GM12873 (cell line): ENCODE measurements at regions not wholly inside any gene's neighbourhood (a gene's known extent, or its start where the extent isn't known, plus 50 kb on each side); places are given as distances from the start of the nearest gene placed in this dataset.

Source experiments
- TF ChIP-seq, protein P1 (sequence below): IDR thresholded peaks from 2 replicates; pipeline ENCODE4 v1.5.1; 2012; ENCODE audit warnings: low read depth, mild to moderate bottlenecking, moderate library complexity, low read length, control low read depth; ENCODE audit not compliant: insufficient read depth; ENCODE audit errors: missing control alignments

DNA sequence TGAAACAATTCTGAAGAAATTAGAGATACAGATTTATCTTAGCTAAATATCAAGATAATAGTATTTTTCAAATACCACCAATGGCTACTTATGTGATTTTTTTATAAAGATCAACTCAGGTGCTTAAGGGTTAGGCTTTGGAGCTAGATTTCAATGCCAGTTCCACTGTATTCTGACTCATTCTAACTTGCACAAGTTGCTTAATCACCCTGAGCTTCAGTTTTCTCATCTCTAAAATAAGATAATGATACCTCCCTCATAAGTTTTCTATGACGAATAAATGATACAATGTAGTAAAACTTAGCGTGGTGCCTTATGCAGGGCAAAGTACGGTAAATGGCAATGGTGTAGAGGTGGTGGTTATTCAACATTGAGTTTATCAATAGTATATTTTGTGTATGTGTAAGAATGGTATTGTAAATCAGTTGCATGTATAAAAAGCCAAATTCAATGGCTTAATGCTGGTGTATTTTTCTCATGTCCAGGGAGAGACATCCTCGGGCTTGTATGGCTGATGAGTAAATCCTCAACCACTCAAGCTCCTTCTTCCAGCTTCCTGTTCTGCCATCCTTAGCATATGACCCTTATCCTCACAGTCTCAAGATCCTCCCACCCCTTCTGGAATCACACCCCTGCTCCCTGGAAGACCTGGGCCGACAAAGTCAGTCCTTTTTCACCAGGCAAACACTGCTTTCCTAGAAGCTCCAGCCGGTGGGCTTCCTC, 505.9 kb upstream of the CFAP20DC start:
- TF ChIP-seq, protein P1, sequence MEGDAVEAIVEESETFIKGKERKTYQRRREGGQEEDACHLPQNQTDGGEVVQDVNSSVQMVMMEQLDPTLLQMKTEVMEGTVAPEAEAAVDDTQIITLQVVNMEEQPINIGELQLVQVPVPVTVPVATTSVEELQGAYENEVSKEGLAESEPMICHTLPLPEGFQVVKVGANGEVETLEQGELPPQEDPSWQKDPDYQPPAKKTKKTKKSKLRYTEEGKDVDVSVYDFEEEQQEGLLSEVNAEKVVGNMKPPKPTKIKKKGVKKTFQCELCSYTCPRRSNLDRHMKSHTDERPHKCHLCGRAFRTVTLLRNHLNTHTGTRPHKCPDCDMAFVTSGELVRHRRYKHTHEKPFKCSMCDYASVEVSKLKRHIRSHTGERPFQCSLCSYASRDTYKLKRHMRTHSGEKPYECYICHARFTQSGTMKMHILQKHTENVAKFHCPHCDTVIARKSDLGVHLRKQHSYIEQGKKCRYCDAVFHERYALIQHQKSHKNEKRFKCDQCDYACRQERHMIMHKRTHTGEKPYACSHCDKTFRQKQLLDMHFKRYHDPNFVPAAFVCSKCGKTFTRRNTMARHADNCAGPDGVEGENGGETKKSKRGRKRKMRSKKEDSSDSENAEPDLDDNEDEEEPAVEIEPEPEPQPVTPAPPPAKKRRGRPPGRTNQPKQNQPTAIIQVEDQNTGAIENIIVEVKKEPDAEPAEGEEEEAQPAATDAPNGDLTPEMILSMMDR = no peak

DNA sequence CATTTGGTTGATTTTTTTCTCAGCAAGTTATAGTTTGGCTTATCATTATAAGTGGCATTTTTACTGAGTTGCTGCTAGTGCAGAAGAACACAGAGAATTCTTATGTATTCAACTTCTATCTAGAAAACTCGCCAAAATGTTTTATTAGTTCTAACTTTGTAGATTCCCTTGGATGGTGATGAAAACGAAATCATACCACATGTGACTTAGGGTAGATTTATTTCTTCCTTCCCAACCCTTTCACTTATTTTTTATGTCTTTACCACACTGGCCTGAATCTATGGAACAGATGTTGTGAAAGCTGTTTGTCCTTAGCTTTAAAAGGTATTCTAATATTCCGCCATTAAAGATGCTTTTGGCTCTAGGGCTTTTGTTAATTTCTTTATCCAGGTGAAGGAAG, 503.3 kb upstream of the CFAP20DC start:
- TF ChIP-seq, protein P1 = no peak

GRCh38 chr3:59551834-59552233, 502.0 kb upstream of the CFAP20DC start:
- TF ChIP-seq, protein P1 = no peak

DNA sequence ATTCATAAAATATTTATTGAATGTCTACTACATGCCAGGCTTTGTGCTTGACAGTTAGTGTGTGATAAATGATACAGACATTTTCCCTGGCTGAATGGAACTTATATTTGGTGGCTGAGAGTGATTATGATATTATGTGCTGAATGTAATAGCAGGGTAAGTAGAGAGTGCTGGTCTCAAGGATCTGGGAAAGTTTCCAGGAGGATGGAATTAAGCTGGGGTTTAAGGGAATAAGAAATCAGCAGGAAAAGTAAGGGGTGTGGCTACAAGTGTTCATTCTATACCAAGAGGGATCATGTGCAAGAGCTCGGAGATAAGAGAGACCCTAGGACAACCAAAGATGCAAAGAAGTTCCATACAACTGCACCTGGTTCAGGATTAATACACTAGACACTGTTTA, 500.1 kb upstream of the CFAP20DC start:
- TF ChIP-seq, protein P1 = no peak

DNA sequence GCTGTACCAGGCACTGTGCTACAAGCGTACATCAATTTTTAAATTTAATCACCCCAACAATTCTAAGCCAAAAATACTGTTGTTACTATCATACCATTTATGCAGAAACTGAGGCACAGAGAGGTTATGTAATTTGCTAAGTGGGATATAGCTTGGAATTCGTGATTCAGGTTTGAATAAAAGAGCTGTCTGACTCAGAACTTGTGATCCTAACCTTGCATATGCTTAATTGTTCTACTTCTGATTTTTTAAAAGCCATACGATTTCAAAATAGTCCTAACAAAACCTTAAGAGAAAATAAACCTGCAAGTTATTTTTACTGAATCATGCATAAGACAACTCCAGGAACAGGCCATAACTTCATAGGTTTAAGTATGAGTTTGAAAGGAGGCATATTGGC, 498.0 kb upstream of the CFAP20DC start:
- TF ChIP-seq, protein P1 = no peak

DNA sequence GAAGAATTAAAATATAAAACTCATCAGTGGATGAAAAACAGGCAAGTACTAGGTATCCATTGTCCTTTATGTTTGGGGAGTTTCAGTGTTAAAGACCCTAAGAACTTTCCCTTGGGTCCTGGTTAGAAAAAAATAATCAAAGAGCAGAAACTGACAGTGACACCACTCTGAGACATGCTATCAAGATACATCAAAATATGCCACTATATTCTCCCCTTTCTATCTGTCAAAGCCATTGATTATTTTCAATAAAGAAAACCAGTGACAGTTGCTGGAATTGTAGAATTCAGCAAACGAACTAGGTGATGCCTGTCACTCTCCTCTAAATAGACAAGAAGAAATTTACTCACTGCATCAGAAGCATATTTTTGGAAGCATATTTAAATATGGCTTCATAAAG, 496.7 kb upstream of the CFAP20DC start:
- TF ChIP-seq, protein P1 = no peak

DNA sequence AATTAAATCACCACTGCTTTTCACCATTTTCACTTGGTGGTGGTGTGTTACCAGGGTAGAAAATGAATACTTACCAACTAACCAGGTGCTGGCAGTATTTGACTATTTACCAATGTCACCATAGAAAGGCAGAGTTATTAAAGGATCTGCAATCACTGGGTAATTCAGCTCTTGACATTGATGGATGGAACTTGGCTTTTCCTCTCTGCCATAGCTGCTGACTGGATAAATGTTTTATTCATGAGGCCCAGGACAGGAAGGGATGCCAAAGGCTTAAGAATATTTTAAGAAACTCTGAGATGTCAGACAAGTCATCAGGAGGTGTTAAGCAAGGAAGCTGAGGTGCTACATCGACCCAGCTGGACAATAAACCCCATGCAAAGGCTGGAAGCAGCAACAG, 495.5 kb upstream of the CFAP20DC start:
- TF ChIP-seq, protein P1 = no peak
